ENCODE measurements at regions not wholly inside any gene's neighbourhood (a gene's known extent, or its start where the extent isn't known, plus 50 kb on each side); places are given as distances from the start of the nearest gene placed in this dataset.

DNA sequence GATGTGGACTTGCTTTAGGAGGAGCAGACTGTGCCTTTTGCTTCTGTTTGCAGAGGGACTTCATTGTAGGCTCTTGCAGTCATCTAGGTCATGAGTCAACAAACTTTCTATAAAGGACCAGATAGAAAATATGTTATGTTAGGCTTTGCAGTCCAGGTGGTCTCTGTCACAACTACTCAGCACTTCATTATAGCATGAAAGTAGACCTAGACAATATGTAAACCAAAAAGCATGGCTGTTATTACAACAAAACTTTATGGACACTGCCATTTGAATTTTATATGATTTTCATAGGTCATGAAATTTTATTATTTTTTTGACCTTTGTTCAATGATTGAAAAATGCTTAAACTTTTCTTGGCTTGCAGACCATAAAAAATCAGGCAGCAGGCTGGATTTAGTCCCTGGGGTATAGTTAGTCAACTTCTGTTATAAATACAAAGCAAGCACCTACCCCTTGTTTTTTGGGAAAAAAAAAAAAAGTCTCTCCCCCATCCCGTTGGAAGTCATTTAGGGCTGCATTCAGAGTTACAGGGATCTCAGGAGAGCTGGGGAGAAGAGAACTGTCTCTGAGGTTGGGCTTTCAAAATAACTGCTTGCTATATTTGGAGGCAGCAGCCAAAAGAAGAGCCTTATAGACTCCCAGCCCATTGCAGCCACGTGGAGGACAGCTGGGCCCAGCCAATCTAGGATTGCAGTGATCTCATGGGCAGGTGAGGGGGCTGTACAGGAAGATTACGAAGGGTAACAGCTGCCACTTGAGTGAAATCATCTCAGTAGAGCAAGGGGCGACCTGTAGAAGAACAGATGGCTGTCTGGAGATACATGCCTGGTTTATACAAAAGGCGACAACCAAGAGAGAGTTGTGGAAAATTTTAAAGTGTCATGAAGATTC lies 136.6 kb upstream of the TNC start:
- DNase-seq (ENCODE audit: low read depth) = no peak

DNA sequence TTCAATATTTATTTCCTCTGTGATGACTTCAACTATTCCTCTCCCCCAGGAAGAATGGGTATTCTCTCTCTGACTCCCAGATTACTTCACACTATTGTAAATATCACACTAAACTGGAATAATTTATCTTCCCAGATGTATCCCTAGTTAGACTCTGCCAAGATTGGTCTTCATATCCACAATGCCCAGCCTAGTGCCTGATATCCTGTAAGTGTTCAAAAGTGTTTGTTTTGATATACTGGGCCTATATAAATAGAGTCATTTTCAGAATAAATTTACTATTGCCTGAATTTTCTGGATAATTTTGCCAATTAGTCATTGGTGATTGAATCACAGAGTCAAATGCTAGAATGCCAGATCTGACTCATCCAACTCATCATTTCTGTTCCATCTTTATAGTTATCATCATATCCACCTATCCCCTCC lies 143.7 kb upstream of the TNC start:
- DNase-seq (ENCODE audit: low read depth) = peak; percentile 43

DNA sequence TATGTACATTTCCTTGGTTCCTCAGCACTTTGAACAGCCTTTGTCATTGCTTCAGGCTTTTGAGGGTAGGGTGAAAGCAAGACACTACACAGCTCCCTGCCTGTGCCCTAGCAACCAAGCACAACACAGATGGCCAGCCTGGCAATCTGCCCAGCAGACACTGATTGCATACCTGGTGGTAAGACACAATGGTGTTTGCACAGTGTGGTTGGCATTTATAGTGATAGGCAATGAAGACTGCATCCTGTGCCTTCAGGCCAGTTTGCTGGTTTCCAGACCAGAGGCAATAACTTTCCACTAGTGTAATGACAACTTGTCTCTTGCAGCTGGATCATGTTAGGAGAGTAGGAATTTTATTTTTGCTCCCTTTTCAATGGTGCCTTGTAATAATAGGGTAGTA lies 144.5 kb upstream of the TNC start:
- peak; percentile 100 for DNase-seq (ENCODE audit: low read depth)

DNA sequence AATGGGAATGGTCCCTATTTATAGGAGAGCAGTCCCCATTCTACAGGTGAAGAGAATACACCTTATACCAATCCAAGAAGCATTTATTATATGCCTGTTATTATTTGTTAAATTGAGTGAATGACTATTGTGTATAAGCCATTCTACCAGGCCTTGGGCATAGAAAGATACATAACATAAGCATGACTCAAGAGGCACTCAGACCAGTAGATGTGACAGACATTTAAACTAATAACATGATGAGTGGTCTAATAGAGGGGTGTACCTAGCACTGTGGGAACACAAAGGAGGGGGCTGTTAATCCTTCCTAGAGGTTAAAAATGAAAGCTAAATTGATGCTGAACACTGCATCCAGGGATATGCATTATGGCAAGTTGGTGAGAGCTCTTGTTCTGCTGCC lies 145.0 kb upstream of the TNC start:
- peak; percentile 60 for DNase-seq (ENCODE audit: low read depth)

DNA sequence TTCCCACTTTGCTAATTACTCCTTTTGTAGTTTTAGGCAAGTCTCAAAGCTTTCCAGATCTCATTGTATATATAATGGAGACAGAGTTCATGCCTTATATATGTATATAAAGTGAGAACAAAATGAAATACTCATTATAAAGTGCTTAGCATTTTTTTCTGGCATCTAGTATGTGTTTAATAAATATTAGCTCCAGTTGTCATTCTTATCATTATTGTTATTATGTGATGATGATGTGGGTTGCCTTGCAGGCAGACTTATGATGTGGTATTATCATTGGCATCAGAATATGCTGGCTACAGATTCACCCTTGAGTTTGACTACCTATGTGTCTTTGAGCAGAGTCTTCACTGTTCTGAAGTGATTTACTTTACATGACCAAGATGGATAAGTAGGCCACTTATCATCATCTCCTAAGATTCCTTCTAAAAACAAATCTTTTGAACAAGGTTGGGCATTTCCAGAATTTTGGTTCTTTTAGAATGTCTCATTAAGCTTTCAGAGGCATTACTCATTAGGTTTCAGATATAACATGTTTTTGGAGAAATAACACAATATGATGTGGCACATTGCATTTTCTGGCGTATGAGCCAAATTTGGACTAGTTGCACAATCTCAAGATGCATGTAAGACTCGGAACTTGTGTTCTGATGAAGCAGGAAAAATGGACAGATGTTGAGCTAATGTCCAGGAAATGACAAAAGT lies 145.6 kb upstream of the TNC start:
- DNase-seq (ENCODE audit: low read depth) = peak; percentile 35

DNA sequence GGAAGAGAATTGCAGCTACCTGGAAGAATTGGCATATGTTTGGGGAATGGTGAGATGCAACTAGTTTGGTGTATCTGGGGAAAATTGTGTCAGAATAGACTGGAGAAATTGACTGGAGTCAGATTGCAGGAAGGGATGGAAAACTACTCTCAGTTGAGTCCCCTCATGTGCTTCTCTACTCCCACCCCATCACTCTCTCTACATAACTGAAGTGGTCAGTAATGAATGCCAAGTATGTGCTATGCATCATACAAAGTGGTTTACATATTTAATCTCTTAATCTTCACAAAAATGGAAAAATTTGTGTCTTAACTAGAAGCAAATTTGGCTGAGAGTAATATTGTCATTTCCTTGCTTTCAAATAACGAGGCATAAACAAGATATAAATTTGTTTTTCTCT lies 146.4 kb upstream of the TNC start:
- peak; percentile 35 for DNase-seq (ENCODE audit: low read depth)

DNA sequence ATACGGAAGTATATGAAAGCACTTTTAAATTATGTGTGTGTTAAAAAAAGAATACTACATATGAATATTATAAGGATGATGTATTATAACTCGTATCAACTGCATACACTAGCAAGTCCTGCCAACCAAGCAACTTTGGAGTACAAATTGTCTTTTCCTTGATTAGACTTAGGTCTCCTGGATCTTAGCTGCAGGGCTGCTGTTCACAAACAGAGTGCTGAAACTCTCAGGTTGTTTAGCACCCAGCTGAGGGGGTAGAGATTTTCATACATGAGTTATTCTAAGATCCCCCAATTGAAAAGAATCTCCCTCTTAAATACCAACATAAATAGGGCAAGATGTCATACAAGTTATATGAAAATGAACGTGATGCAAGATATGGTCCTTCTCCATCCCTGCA lies 149.8 kb upstream of the TNC start:
- DNase-seq (ENCODE audit: low read depth) = peak; percentile 36

DNA sequence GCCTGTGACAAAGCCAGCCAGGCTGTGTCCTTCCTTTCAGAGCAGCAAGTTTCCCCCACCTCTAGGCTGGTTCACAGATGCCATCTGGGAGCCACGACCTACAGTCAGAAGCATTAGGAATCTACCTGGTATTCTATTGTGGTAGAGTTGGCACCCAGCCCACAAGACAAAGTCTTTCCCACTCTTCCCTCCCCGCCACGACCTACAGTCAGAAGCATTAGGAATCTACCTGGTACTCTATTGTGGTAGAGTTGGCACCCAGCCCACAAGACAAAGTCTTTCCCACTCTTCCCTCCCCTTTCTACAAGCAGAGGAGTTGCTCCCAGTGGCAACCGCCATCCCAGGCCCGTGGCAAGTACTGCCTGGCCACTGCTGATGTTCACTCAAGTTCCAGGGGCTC lies 157.8 kb upstream of the TNC start:
- DNase-seq (ENCODE audit: low read depth) = peak; percentile 58

DNA sequence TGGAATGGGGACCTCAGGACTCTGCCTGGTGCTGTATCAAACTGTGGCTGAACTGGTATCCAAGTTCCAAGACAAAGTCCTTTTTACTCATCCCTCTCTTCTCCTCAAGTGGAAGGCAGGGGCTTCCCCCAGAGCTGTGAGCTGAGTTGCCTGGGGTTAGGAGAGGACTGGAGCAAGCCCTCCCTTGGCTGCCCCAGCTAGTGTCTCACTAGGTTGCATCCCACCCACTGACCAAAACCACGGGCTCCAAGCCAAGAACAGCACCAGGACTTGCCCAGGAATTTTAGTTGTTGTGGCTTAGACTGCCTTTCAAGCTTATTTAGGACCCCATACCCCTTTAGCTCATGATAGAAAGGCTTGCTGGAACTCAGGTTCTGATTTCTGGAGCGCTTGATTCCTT lies 158.7 kb upstream of the TNC start:
- DNase-seq (ENCODE audit: low read depth) = peak; percentile 81

DNA sequence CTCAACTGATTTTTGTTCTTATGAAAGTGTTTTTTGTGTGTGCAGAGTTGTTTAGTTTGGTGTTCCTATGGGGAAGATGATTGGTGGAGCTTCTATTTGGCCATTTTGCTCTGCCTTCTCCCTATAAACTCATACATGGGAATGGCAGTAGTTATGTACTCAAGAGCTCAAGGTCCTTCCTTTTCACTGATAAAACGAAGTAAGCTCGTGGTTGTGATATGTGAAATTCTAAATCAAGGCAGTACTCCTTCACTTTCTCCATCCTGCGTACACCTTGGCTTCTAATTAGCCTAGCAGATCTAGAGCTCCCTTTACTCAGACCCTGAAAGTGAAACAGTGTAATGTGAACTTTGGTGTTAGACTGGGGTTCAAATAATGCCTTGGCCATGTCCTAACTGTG lies 159.3 kb upstream of the TNC start:
- no peak for DNase-seq (ENCODE audit: low read depth)

DNA sequence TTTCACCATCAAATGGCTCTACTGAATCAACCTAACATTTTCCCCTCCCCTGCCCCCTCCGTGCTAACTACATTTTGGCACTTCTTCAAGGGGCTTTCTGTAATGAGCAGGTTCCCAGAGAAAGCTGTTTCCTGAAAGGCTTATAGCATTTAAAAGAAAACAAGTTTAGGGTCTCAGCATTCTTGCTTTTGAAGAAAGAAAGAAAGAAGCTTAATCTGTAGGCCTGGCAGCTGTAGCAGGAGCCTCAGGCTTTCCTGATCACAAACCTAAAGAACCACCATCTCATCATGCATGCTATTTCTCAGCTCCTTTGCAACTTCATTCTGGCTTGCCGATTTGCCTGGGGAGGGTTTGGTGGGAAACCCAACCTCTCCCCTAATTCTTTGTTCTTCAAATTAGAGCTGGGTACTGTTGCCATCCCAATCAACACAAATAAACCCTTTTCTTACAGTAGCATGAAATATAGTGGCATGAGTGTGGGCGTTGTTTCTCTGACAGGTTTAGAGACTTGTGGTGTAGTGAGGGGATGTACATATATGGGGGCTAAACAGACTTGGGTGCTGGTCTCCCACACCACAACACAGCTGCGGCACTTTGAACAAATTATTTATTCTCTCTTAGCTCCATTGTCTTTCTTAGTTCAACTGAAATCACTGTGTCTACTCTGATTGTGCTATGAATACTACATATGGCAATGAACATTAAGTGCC lies 160.5 kb upstream of the TNC start:
- no peak for DNase-seq (ENCODE audit: low read depth)

DNA sequence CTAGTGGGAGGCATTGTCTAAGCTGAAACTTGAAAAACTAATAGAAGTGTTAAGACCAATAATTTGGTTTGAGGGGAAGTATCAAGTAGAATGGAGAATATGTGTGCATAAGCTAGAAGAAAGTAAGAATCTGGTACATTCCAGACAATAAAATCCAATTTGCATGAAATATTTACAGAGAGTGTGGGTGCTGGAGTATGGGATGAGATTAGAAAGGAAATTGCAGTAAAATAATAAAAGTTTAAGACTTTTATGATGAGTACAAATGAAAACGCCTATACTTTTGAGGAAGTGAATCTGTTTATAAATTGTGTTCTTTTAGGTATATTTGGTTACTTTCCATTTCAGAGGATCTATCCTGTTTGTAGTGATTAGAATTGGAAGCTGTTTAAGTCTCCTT lies 165.4 kb upstream of the TNC start:
- no peak for DNase-seq (ENCODE audit: low read depth)

DNA sequence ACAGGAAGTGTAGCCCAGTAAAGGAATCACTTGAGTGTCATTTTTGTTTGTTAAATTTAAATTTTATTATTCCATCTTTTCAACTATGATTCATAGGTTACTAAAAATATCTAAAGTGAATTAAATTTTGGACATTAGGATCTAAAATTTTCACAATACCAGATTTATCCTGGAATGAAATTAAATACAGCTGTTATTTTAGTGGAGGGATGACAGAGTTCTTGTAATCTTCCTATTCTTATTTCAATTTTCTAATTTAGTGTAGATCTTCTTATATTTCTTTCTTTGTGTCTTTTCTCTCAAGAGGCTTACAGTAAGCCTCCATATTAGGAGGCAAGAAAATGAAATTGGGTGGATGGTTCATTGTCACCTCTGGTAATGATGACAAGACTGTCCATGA lies 167.9 kb upstream of the TNC start:
- DNase-seq (ENCODE audit: low read depth) = no peak

DNA sequence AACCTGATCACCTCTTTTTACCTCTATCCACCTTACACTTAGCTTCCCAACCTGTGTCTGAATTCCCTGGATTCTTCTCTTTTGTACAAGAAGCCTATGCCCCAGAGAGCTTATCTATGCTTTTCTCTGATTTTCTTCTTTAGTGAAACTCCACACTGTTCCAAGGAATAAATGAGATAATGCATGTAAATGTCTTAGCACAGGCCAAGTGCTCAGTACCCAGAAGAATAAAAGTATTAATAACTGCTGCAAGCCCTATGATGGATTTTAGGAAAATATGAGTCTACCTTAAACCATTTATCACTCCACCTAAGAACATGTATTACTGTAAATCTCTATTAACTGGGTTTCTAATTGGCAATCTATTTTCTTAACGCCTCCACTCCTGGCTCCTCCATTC lies 168.5 kb upstream of the TNC start:
- no peak for DNase-seq (ENCODE audit: low read depth)

DNA sequence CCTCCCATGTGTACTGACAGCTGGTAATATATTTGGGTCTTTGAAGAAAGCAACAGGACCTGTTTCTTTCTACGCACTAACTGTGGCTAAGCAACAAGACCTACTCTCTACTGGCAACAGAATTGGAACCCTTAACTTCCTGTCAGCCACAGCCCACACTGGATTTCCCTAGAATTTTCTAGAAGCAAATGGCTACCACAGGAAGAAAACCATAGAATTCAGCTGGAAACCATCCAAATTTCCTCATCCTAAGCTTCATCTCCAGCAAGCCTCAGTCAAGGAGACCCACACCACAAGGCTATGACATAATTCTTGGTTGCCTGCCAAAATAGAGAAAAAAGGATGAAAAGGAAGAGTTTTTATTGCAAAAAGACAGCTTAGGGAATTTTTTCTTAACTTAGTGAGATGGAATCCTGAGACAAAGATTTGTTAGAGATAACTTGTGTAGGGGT lies 171.8 kb upstream of the TNC start:
- peak; percentile 90 for DNase-seq (ENCODE audit: low read depth)

DNA sequence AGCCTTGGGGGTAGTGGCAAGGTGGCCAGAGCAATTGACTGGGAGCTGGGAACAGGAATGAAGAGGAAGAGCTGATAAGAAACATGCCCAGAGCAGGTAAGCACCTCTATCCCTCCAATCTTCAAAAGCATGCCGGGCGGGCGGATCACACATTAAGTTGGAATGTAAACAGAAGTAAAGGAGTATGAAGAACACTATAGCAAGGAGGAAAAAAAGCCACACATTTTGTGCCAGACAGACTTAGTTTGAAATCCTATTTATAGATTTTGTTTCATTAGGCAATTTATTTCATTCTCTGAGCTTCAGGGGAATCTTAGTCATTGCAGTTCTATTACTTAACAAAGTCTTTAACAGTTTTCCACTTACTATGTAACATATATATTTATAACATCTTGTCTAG lies 173.9 kb upstream of the TNC start:
- DNase-seq (ENCODE audit: low read depth) = no peak

DNA sequence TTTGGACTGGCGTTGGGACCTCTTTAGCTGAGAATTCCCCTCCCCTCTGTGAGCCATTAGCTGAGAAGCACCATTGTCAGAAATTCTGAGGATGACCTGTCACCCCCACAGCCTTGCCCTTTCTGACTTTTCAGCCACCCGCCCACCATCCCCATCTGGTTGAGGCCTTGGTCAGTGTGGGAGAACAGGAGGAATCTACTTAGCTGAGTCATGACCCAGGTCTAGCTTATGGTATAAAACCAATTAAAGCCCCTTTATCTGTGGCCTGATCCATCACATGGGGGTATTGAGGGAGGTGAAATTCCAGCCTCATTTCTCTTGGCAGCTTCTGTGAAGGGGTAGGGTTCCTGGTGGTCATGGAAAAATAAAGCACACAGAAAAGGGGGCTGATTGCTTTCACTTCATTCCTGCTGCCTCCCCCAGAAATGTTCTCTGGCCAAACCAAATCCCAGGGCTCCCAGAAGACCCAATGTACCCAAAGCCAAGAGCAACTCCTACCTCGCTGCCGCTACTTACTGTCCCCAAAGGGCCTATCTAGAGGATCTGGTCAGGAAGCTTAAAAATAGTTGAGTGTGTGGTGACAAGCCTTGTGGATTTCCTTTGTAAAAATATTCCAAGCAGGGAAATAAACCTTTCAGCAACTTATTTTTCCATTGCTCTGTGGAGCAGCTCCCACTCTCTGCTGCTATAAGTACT lies 174.8 kb upstream of the TNC start:
- DNase-seq (ENCODE audit: low read depth) = peak; percentile 73

DNA sequence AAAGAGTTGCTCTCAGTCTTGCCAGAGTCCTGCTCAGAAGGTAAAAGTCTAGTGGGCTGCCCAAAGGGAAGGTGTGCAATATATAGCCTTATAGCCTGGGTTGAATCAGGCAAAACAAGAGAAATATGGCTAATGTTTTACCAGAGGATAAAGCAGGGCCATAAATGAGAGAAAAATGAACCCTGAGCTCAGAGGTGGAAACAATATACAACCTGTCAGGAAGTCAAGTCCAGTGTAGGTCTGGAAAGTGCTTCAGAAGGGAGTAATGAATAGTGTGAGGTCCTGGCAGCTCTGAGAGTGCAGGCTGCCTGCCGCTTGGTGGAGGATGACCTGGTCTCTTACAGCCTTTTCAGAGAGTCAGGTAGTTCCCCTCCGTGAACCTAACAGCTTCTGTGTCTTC lies 177.8 kb upstream of the TNC start:
- DNase-seq (ENCODE audit: low read depth) = no peak

DNA sequence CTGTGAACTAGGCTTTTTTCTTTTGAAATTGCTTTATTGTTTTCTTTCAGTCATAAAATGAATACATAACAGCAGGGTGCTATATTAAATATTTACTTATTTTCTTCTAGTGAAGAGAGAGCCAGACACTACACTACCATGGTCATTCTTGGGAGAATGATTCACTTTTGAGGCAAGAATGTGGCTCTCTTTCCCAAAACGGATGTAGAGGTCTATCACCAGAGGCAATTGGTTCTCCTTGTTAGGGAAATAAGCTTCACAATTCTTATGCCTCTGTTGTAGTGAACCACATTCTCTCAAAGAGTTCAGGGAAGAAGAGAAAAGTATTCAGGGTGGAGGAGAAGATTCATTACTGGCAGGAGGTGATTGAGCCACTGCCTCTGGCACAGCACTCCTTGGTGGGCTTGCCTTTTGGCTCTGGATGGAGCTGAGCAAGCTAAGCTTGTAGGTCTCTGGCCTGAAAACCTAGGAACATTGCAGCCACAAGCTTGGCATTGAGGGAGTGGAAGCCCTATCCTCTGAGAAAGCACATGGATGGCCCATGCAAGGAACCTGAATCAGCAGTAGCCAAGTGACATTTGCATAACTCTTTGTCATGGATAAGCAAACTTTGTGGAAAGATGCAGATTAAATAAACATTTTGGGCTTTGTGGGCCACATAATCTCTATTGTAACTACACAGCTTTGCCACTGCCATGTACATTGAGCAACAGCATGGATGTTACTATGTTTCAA lies 179.0 kb upstream of the TNC start:
- DNase-seq (ENCODE audit: low read depth) = peak; percentile 70

DNA sequence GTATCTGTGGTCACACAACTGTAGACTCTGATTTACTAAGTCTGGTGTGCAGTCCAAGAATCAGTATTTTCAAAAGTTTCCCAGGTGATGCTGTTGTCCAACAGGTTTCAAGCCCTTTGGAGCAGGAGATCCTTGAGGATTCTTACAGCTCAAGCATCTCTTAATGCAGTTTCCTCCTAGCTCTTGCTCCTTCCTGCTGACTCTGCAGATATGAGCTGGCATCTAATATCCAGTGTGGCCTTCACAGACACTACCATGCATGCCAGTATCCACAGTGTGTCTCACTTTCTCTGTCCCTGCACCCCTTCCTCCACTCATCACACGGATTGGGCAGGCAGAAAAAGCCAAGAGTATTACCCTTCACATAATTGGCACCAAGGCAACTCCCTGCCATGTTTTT lies 182.2 kb upstream of the TNC start:
- DNase-seq (ENCODE audit: low read depth) = no peak

DNA sequence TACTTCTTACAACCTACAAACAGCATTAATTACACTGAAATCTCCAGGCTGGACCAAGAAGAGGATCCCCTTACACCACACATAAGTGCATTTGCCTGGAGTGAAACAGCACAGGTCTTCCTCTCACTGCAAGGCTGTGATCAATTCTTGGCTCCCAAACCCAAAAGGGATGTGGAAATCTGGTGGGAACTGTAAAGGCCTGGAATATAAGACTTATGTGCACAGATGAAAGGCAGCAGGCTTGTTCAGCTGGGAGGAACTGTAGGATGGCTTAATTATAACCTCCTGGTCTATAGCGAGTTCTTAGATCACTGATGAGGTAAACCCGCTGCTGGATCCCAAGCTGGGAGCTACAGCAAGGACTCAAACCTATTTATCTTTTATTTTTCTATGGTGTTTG lies 182.9 kb upstream of the TNC start:
- no peak for DNase-seq (ENCODE audit: low read depth)

All from RPMI7951 (cell line).